ENCODE measurements at regions not wholly inside any gene's neighbourhood (a gene's known extent, or its start where the extent isn't known, plus 50 kb on each side); places are given as distances from the start of the nearest gene placed in this dataset.

DNA sequence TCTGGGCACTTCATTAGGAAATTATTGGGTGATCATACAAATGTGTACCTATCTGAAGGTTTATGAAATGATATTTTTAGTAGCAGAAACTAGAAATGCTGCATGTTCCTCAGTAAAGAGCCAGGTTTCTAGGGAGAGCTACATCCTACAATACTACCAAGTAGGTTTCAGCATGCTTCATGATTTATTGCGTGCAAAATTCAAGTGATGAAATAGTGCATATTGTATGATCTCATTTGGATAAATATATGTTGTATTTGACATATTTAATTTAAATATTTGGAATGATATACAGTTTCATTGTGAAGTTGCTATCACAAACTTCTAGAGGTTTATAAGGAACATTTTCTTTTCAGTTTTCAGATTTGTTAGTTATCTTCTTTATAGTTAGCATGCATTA, 90.5 kb upstream of the GDF10 start:
- no peaks in the 10 kb centered on the region for H3K36me3 ChIP-seq (replicated peaks; ENCODE audit: control insufficient read depth, insufficient read depth, low read length)
- no peak for DNase-seq
- H3K27me3 ChIP-seq (ENCODE audit: control insufficient read depth, insufficient read depth, low read length) = no peaks in the 10 kb centered on the region
- H3K4me3 ChIP-seq (ENCODE audit: insufficient read depth, low read depth, low read length) = no peak overlapping the region

DNA sequence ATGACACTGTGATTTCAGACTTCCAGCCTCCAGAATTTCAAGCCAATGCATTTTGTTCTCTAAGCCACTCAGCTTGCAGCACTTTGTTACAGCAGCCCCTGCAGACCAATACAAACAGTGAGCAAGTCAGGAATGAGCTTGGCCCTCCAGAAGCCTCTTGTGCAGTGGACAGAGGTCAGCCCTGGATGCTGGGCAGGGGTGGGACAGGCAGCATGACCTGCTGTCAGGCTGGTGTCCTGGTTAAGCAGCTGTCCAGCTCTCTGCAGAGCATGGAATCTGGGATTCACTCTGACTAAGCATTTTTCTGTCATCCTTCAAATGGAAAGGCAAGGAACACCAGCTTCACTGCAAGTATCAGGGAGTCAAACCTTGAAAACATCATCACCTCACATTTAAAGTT, 85.5 kb upstream of the GDF10 start:
- Histone ChIP-seq H3K4me3 (ENCODE audit: insufficient read depth, low read depth, low read length) (no peak overlapping the region), H3K36me3 (replicated peaks; ENCODE audit: control insufficient read depth, insufficient read depth, low read length) (no peaks in the 10 kb centered on the region), H3K27me3 (ENCODE audit: control insufficient read depth, insufficient read depth, low read length) (no peaks in the 10 kb centered on the region)
- DNase-seq = no peak

DNA sequence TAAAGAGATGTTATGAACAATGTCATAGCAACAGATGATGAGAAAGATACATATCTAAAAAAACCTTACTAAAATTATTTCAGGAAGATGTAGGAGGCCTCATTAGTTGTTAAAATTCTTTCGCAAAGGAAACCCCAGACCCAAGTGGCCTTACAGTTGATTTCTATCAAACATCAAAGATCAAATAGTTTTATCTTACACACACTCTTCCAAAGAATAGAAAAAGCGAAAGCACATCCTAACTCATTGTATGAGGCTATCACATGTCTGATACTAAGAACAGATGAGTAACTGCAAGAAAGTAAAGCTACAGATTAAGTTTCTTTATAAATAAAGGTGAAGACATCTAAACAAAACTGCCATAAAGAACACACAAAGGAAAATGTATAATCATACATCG, 82.9 kb upstream of the GDF10 start:
- no peak overlapping the region for H3K4me3 ChIP-seq (ENCODE audit: insufficient read depth, low read depth, low read length)
- H3K36me3 ChIP-seq (replicated peaks; ENCODE audit: control insufficient read depth, insufficient read depth, low read length) = no peaks in the 10 kb centered on the region
- H3K27me3 ChIP-seq (ENCODE audit: control insufficient read depth, insufficient read depth, low read length) = no peaks in the 10 kb centered on the region
- DNase-seq = no peak

DNA sequence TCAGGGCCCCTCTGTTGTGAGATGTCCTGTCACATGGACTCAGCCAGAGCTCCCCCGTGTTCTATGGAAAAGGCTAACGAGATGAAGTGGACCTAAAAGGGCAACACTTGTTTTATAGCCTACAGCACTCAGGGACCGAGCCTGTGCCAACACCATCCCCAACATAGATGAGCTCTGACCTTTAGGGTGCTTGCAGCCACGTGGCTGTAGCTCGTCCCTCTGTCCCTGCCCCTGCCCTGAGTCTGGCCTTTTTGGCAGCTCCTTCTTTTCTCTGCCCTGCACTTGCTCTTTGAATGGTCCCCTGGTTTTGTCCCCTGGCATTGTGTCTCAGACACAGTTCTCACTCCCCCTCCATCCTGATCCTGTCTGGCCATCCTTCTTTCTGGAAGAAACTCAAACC, 81.2 kb upstream of the GDF10 start:
- H3K4me3 ChIP-seq (ENCODE audit: insufficient read depth, low read depth, low read length) = no peak overlapping the region
- H3K27me3 ChIP-seq (ENCODE audit: control insufficient read depth, insufficient read depth, low read length) = no peaks in the 10 kb centered on the region
- no peaks in the 10 kb centered on the region for H3K36me3 ChIP-seq (replicated peaks; ENCODE audit: control insufficient read depth, insufficient read depth, low read length)
- no peak for DNase-seq

DNA sequence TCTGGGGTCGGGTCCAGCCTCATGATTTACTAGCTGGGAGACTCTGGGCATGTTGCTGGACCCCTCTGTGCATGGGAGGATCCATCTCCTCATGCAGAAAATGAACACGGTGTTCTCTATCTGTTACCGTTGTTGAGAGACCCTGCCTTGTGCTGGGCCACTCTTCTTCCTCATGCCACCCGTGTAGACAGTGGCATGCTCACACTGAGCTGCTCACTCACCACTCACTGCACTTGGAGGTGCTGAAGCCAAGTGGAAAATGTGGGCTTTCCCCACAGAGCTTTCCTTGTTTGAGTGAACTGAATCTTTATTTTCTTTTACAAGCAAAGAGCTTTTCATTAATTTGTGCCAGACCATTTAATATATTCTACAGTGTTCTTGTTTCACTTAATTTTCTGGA, 77.5 kb upstream of the GDF10 start:
- Histone ChIP-seq H3K36me3 (replicated peaks; ENCODE audit: control insufficient read depth, insufficient read depth, low read length) (no peaks in the 10 kb centered on the region), H3K27me3 (ENCODE audit: control insufficient read depth, insufficient read depth, low read length) (no peaks in the 10 kb centered on the region), H3K4me3 (ENCODE audit: insufficient read depth, low read depth, low read length) (no peak overlapping the region)
- no peak for DNase-seq

DNA sequence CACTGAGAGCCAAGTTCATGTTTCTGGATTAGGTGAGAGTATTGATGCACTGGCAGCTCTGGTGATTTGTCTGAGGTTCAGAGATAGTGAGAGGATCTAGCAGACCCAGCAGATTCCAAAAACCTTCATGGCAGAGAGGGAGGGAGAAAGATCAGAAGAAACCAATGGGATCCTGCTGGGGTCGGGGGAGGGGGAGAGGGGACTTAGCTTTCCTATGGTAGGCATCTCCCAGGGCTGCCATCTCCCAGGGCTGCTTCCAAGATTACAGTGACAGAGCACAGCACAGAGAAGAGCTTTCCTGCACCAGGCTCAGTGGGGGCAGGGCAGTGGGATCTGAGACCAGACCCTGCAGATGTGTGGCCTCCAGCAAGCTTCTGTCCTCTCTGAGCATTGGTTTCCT, 76.8 kb upstream of the GDF10 start:
- no peak overlapping the region for H3K4me3 ChIP-seq (ENCODE audit: insufficient read depth, low read depth, low read length)
- no peaks in the 10 kb centered on the region for H3K36me3 ChIP-seq (replicated peaks; ENCODE audit: control insufficient read depth, insufficient read depth, low read length)
- DNase-seq = no peak
- H3K27me3 ChIP-seq (ENCODE audit: control insufficient read depth, insufficient read depth, low read length) = no peaks in the 10 kb centered on the region

DNA sequence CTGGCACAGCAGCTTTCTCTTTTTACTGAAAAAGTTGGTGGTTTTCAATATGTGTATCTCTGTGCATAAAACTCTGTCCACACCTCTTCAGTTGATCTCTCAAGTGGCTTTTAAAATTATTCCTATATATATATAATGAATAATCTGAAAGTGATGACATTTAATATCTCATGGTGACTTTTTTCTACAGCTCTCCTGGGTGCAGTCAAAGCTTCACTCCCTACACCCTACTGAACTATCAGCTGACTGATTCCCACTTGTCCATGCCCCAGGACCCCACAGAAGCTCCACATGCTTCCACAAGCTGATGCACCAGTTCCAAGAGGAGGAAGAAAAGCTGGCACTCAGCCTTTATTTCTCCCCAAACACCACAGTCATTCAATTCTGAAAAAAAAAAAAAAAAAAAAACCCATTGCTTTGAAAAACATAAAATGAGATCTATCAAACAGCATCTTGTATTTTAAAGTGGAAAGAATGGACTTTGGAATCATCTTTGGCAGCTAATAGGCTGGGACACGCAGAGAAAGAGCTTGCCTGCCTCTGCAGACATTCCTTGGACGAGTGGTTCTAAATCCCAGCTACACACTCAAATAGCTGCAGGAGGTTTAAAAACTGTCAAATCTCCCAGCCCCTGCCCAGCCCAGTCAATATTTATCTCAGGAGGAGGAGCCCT, 75.3 kb upstream of the GDF10 start:
- no peaks in the 10 kb centered on the region for H3K36me3 ChIP-seq (replicated peaks; ENCODE audit: control insufficient read depth, insufficient read depth, low read length)
- H3K4me3 ChIP-seq (ENCODE audit: insufficient read depth, low read depth, low read length) = no peak overlapping the region
- no peak for DNase-seq
- no peaks in the 10 kb centered on the region for H3K27me3 ChIP-seq (ENCODE audit: control insufficient read depth, insufficient read depth, low read length)

DNA sequence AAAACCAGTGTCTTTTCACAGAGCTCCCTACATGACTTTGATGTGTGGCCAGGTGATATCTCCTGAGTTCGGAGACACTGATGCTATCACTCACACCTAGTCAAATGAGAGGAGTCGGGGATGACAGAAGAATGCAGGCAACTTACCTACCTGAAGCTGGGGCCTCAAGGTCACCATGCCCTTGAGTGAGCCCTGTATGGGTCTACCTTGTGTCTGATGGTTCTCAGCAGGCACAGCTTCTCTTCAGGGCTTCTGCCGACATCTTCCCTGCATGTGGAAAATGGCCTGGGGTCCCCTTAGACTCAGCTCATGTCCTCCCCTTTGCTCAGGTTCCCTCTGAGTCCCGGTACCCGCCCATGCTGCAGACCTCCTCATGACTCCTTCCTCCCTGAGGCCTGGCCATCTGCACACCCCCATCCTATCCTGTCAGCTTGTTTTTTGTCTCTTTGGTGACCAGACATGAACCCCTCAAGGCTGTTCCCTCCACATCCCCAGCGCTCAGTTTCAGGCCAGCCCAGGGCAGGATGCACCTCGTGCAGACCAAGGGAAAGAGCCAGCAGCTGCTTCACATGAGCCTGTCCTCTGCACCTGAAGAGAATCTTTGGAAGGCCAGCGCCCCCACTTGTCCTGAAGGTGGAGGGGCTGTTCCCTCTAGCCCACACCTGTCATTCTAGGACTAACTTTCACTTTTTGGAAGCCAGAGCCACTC, 74.6 kb upstream of the GDF10 start:
- no peaks in the 10 kb centered on the region for H3K36me3 ChIP-seq (replicated peaks; ENCODE audit: control insufficient read depth, insufficient read depth, low read length)
- no peak for DNase-seq
- H3K4me3 ChIP-seq (ENCODE audit: insufficient read depth, low read depth, low read length) = no peak overlapping the region
- H3K27me3 ChIP-seq (ENCODE audit: control insufficient read depth, insufficient read depth, low read length) = no peaks in the 10 kb centered on the region

DNA sequence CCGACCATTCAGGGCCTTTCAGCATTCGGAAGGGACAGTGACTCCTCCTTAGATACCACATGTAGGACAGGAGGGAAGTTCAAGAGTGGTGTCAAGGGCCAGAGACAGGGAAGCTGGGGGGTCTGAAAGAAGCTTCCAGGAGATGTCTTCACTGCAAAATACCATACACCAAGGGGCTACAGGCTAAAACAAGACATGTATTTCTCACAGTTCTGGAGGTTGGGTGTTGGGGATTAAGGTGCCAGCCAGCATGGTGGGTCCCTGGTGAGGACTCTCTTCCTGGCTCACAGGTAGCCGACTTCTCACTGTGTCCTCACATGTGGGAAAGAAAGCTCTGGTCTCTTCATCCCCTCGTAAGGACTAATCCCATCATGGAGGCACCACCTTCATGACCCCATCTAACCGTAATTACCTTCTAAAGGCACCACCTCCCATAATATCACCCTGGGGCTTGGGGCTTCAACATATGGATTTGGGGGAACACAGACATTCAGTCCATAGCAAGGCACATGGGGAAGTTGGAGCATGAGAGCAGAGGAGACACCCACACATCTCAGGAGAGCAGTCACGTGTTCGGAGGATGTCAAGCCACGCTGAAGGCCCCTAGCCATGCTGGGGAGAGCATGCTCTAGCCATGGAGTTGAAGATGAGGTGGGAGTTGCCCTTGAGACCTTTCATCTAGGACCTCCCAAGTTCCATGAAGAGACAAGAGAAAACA, 73.9 kb upstream of the GDF10 start:
- no peak for DNase-seq
- no peak overlapping the region for H3K4me3 ChIP-seq (ENCODE audit: insufficient read depth, low read depth, low read length)
- H3K27me3 ChIP-seq (ENCODE audit: control insufficient read depth, insufficient read depth, low read length) = no peaks in the 10 kb centered on the region
- H3K36me3 ChIP-seq (replicated peaks; ENCODE audit: control insufficient read depth, insufficient read depth, low read length) = no peaks in the 10 kb centered on the region

DNA sequence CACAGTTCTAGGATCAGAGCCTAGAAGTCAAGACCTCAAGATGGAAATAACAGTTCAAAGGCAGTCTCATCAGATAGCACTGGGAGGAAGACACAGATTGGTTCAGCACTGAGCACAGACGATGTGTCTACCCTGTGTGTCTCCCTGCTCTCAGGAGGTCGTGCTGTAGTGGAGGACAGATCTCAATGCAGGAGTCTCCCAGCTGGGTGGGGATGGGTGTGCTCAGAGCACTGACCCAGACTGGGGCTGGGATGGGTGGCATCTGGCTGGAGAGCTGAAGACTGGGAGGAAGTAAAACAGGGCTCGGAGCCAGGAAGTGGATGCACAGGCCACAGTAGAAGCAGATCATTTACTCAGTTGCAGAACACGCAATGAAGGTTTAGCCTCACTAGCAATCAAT, 69.5 kb upstream of the GDF10 start:
- no peak for DNase-seq
- H3K4me3 ChIP-seq (ENCODE audit: insufficient read depth, low read depth, low read length) = no peak overlapping the region
- no peaks in the 10 kb centered on the region; the same call in 1 of the 2 replicates for H3K27me3 ChIP-seq (ENCODE audit: control insufficient read depth, insufficient read depth, low read length)
- no peaks in the 10 kb centered on the region for H3K36me3 ChIP-seq (replicated peaks; ENCODE audit: control insufficient read depth, insufficient read depth, low read length)

DNA sequence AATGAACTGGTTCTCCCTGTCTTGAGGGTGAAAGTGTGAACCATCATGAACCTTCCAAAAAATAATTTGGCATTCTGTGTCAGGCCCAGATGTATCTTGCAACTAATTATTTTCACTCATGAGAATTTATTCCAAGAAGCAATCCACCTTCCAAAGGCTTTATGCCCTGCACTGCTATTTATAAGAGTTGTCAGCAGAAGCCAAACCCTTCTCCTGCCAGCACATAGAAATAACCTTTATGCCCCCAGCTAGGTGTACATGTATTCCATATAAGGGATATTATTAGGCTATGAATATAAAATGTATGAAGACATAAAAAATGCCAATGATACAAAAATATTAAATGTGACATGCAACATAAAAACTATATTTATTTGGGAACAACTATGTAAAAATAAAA, 69.0 kb upstream of the GDF10 start:
- no peaks in the 10 kb centered on the region for H3K36me3 ChIP-seq (replicated peaks; ENCODE audit: control insufficient read depth, insufficient read depth, low read length)
- no peak for DNase-seq

DNA sequence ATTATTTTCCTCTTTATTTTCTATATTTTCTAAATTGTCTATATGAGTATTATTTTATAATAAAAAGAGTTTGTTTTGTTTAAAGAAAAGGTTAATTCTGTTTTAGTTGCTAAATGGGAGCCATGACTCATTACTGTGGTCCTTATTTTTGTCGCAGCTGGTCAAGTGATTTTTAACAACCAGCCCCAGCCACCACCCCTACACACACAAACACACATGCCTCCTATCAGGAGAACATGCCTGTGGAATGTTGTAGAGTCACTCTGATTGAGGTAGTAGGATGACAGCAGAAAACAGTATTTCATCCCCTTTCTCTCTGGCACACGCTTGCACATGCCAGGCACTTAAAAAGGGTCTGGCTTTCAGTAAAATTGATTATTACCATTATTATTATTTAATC, 68.6 kb upstream of the GDF10 start:
- Histone ChIP-seq H3K27me3 (ENCODE audit: control insufficient read depth, insufficient read depth, low read length) (no peaks in the 10 kb centered on the region; the same call in 1 of the 2 replicates), H3K36me3 (replicated peaks; ENCODE audit: control insufficient read depth, insufficient read depth, low read length) (no peaks in the 10 kb centered on the region), H3K4me3 (ENCODE audit: insufficient read depth, low read depth, low read length) (no peak overlapping the region)
- DNase-seq = no peak

More for the DNA sequence above, 69.0 kb upstream of the GDF10 start:
- Histone ChIP-seq H3K4me3 (ENCODE audit: insufficient read depth, low read depth, low read length) (no peak overlapping the region), H3K27me3 (ENCODE audit: control insufficient read depth, insufficient read depth, low read length) (no peaks in the 10 kb centered on the region; the same call in 1 of the 2 replicates)

DNA sequence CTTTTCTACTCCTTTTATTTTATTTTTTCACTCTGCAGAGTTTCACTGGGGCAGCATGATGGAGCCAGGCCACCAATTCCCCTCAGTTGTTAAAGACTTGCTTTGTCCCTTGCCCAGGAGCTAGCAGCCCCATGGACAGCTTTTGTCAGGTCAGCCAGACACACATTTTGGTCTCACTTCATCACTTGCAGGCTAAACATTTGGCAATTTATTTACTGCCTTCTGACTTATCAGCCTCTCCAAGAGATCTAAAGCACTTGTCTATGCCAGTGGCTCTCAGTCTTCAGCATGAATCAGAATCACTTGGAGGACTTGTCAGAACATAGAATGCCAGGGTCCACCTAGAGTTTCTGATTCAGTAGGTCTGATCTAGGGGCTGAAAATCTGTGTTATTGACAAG, 66.4 kb upstream of the GDF10 start:
- no peak overlapping the region for H3K4me3 ChIP-seq (ENCODE audit: insufficient read depth, low read depth, low read length)
- no peak for DNase-seq
- H3K27me3 ChIP-seq (ENCODE audit: control insufficient read depth, insufficient read depth, low read length) = no peaks in the 10 kb centered on the region; the same call in 1 of the 2 replicates
- H3K36me3 ChIP-seq (replicated peaks; ENCODE audit: control insufficient read depth, insufficient read depth, low read length) = no peaks in the 10 kb centered on the region

DNA sequence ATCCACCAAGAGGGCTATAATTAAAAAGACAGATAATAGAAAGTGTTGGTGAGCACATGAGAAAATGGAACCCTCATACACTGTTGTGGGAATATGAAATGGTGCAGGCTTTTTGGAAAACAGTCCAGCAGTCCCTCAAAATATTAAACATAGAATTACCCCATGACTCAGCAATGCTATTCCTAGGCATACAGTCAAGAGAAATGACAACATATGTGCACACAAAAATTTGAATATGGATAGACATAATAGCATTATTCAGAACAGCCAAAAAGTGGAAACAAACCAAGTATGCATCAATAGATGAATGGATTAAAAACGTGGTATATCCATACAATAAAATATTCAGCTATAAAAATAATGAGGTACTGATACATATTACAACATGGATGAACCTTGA, 64.5 kb upstream of the GDF10 start:
- DNase-seq = no peak
- H3K27me3 ChIP-seq (ENCODE audit: control insufficient read depth, insufficient read depth, low read length) = no peaks in the 10 kb centered on the region; the same call in 1 of the 2 replicates
- H3K36me3 ChIP-seq (replicated peaks; ENCODE audit: control insufficient read depth, insufficient read depth, low read length) = no peaks in the 10 kb centered on the region
- no peak overlapping the region for H3K4me3 ChIP-seq (ENCODE audit: insufficient read depth, low read depth, low read length)
